Anterior cingulate cortex (tissue), 58 donors: ENCODE measurements at regions not wholly inside any gene's neighbourhood (a gene's known extent, or its start where the extent isn't known, plus 50 kb on each side); places are given as distances from the start of the nearest gene placed in this dataset.

Source experiments
- DNase-seq, 58 donors: peaks; one replicate each; lab custom pipeline; 2025; lab: John Stamatoyannopoulos, UW

- no peak for DNase-seq
These were observed 379.6 kb upstream of the TSHZ2 start for GRCh38 chr20:52592567-52592966.

DNA sequence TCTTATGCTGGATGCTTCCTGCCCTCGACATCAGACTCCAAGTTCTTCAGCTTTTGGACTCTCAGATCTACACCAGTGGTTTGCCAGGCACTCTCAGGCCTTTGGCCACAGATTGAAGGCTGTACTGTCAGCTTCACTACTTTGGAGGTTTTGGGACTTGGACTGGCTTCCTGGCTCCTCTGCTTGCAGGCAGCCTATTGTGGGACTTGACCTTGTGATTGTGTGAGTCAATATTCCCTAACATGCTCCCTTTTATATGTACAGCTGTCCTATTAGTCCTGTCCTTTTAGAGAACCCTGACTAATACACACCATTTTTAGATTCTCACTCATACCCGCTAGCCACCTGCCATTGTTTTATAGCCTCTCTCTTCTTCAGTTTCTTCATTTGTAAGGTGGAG is 382.1 kb upstream of the TSHZ2 start:
- no peak for DNase-seq

DNA sequence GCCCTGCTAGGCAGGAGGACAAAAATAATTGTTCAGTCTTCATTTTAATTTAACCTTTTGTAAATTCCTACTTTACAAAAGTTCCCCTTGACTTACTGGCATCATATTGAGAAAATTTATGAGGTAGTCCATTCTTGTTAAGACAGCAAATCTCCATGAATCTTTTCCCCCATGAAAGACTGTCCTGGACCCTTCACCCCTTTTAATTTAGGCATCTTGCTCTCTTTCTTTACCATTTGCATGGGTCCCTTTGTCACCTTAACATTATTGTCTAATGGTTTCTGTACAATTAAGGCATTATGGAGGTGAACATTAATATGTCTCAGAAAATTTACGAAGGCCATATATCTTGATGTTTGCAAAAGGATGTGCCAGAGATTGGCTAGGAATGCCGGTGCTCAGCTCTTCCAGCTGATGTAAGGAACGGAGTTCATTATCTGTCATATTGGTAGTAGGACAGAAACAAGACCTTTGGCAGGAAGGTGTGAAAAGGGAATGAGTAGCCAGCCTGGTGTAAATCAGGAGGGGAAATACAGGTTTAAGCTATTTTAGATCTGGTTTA is 382.8 kb upstream of the TSHZ2 start:
- no peak for DNase-seq

DNA sequence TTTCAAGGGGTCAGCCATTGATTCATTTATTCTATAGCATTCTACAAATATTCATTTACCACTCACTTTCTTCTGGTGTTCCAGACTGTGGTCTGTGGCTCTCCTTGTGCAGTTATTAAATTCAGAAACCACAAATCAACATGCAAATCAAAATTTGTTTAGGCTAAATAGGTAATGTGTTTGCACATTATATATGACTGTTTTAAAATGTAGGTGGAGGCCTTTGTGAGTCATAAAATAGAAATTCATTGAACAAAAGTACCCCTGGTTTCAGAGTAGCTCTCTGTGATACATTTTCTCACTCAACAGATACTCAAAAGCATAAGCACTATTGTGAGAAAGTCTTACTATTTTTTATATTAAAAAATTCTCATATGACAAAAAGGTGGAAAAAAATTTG is 385.5 kb upstream of the TSHZ2 start:
- DNase-seq = no peak

DNA sequence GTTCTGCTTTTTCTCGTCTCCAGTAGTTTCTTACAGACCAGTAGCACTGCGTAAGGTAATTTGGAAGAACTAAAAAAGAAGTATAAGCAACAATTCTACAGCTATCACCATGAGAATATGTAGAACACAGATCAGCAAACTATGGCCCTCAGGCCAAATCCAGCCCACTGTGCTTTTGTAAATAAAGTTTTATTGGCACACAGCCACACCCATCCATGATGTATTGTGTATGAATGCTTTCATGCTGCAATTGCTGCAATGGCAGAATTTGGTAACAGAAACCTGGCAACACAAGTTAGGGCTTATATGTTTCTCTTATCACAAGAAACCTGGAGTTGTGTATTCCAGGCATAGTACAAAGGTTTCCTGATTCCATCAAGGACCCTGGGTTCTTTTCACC is 386.8 kb upstream of the TSHZ2 start:
- no peak for DNase-seq

GRCh38 chr20:52578559-52578958 is 387.0 kb upstream of the ZFP64 start:
- DNase-seq = no peak

DNA sequence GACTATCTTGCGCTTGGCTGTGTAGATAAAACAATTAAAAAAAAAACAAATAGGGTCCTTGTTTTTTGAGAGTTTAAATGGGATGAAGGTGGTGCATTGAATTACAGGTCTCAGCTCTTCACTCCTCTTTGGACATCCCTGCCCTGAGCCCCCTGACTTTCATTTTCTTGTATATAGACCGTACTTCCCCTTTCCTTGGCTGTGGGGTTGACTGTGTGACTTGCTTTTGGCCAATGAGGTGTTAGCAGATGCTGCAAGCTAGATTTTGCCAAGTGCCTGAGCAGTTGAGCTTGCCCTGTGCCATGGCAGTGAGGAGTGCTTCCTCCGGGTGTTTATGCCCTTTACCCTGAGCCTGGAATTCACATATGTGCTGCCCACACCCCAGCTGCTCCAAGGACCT is 386.1 kb upstream of the ZFP64 start:
- DNase-seq = no peak

GRCh38 chr20:52572687-52573086 is 381.1 kb upstream of the ZFP64 start:
- DNase-seq = no peak

DNA sequence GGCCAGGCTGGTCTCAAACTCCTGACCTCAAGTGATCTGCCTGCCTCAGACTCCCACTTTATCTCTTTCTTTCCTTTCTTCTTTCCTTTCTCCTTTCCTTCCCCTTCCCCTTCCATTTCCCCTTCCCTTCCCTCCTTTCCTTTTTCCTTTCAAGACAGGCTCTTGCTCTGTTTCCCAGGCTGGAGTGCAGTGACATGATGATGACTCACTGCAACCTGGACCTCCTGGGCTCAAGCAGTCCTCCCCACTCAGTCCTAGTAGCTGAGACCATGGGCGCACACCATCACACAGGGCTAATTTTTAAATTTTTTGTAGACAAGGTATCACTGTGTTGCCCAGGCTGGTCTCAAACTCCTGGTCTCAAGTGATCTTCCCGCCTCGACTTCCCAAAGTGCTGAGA is 377.6 kb upstream of the ZFP64 start:
- DNase-seq = no peak

GRCh38 chr20:52565614-52566013 is 374.0 kb upstream of the ZFP64 start:
- DNase-seq = no peak

DNA sequence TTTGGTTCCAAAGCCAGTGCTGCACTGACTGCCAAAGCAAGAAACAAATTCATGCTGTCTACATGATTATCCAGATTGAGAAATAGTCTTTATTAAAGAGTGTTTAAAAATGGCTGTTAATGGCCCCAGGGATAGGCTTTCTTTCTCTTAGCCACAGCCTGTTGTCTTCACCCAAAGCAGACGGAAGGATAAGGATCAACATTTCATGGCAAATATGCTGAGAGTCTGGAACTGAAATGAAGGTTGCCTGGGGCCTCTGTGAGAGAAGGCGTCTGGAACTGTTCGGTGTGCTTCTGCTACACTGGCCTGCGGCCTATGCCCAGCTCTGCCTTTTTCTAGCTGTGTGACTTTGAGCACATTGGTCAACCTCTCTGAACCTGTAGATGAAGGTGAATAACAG is 373.0 kb upstream of the ZFP64 start:
- no peak for DNase-seq

DNA sequence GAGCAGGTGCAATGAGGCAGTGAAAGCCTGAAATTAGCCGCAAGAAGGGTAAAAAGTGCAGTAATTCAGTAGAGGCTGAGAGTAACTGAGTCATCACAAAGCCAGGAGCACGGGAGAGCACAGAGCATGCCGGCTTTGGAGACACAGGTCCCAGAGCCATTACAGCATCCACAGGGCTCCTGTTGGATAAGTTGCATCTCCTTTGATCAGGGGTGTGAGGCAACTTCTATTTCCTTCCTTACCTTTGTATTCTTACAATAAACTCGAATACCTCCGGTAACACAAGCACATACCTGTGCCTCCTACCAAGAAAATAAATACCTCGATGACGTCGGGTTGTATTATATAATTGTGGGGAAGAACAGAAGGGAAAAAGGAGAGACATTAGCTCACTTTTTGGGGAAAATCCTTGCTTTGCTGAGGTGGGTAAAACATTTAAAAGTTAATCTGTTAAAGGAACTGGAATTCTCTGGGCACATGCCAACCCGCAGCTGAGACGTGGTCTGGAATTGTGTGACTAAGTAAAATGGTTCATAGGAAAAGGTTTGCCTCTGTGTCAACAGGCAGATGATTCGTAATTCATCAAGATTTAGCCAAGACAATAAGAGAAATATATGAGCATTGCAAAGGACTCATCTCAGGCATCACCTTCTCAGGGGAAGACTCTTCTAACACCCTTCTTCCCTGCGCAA is 360.7 kb upstream of the ZFP64 start:
- no peak for DNase-seq

DNA sequence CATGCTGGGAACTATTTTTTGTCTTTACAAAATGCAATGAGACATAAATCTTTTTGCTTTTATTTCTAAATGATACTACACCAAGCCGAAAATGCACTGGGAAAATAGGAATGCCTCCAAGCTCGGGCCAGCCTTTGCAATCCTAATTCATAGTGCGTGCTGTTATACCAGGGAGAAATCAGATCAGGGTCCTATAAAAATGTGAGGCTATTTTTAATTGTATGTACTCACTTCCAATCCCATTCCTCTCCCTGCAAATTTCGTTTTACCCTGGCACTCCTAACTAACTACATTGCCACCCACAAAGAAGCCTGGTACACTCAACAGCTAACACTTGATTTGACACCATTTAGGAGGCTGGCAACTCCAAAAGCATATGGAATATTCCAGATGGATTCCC is 350.6 kb upstream of the ZFP64 start:
- DNase-seq = peak in 11 of 58 donors; percentile 2 to 42 (median 6)

GRCh38 chr20:52540509-52540908 is 348.9 kb upstream of the ZFP64 start:
- DNase-seq = no peak

GRCh38 chr20:52539891-52540290 is 348.3 kb upstream of the ZFP64 start:
- DNase-seq = no peak

DNA sequence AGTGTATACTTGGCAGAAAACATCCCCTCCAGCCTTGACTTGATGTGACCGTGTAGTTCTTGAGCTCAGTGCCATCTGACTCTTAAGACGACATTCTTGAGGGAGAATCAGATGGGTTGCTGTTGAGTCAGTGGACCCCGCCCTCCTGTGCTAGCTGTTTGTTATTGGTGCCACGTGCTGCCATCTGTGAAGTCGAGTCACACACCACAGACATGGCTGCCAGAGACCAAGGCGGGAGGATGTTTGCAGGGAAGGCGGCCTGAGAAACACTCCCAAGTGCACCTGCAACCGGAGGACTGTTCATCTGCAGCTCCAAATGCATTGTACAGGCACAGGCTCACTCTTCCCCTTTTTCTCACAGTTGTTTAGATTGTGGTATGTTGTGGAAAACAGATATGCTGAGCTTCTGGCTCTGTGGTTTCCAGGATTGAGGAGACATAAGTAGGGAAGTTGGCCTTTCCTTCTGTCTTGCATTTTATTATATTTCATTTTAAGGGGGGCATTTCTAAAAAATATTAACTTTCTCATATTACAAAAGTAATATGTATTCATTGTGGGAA is 345.3 kb upstream of the ZFP64 start:
- DNase-seq = no peak

DNA sequence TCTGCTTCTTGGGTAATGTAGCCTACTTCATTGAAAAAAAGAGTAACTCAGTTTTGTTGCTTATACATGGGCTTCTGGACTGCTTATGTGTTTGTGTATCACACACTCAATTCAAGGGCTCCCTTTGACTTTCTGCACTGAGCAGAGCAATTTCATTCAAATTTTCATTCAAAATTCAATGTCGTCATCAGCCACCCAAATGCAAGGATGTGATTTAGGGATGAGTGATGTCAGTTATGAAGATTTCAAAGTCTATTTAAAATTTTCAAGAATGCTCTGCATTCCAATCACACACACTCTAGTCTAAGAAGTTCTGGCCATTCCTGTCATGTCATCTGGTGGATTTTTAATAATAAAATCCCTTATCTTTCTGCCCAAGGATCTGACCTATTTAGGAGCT is 344.5 kb upstream of the ZFP64 start:
- no peak for DNase-seq

DNA sequence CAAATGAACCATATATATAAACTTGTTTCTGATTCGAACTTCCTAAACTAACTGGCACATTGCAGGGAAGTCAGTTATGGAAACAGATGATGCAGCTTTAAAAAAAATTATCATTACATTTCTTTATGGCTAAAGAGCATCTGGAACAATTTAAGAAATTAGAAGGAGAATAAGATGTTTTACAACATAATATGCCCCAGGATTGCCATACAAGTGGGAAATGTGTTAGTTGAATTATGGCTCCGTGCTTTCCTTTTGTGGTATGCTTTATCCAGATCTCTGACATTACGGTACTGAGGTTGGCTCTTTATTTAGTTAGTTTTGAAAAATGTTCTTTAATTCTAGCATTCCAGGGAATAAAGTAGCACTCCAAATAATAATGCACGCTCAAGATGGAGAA is 343.0 kb upstream of the ZFP64 start:
- no peak for DNase-seq

GRCh38 chr20:52533401-52533800 is 341.8 kb upstream of the ZFP64 start:
- no peak for DNase-seq

GRCh38 chr20:52532674-52533073 is 341.1 kb upstream of the ZFP64 start:
- no peak for DNase-seq

- no peak for DNase-seq
These were observed 339.0 kb upstream of the ZFP64 start for GRCh38 chr20:52530571-52530970.

- DNase-seq = no peak
These were observed 338.2 kb upstream of the ZFP64 start for GRCh38 chr20:52529826-52530225.
